Stimulated activated naive CD8-positive, alpha-beta T cell treated with anti-CD3 and anti-CD28 coated beads, Interleukin-15, Interleukin-2, amounts not matched to agents 100 U/mL and 50 U/mL, for 24 hours (primary cell): ENCODE measurements at regions not wholly inside any gene's neighbourhood (a gene's known extent, or its start where the extent isn't known, plus 50 kb on each side); places are given as distances from the start of the nearest gene placed in this dataset.

Source experiments
- ATAC-seq: fragments of 150-1000 bp; cut with Tn5 transposase; one replicate; pipeline ENCODE4 v1.10.0; 2021
- DNase-seq: peaks from one replicate; pipeline ENCODE4 v3.0.0; 2021

DNA sequence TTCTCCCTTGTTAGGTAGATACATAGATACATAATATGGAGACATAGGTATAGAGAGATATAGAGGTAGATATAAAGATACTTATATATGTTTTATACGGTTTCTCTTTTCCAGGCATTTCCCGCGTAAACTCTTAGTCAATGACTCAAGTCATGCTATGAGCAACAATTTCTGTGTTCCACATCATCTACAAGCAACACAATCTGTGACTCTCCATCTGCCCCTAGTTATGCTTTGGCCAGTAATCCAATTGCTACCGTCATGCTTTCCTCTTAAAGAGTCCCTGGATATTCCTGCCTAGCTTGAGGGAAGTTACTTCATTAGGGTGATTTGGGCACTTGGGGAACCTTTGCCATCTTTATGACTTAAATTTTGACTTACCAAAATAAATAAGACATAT, 129.0 kb upstream of the ADAMTS16 start:
- DNase-seq (no peak), ATAC-seq (no peak)

GRCh38 chr5:5014586-5015235, 125.4 kb upstream of the ADAMTS16 start:
- no peak for ATAC-seq

GRCh38 chr5:5017827-5018577, 122.1 kb upstream of the ADAMTS16 start:
- DNase-seq (no peak), ATAC-seq (no peak)

More at GRCh38 chr5:5014586-5015235, 125.4 kb upstream of the ADAMTS16 start:
- DNase-seq, result no peak

GRCh38 chr5:5018578-5018970, 121.6 kb upstream of the ADAMTS16 start:
- ATAC-seq, result no peak
- DNase-seq, result no peak

DNA sequence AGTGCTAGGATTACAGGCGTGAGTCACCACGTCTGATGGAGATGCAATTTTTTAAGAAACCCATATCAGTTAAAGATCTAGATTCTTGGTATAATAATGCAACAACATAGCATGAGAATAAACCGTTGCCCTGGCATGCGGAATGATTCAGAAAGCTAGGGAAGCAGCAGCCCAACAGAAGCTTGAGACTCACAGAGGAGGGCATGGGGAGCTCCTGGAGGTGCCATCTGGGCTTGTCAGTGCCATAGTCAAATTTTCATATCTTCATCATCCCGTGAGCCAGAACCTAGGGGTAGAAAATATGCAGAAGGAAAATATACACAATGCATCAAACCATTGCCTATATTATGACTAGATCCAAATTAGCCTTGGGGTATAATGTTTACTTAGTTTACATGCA, 118.7 kb upstream of the ADAMTS16 start:
- no peak for DNase-seq
- ATAC-seq, result no peak

DNA sequence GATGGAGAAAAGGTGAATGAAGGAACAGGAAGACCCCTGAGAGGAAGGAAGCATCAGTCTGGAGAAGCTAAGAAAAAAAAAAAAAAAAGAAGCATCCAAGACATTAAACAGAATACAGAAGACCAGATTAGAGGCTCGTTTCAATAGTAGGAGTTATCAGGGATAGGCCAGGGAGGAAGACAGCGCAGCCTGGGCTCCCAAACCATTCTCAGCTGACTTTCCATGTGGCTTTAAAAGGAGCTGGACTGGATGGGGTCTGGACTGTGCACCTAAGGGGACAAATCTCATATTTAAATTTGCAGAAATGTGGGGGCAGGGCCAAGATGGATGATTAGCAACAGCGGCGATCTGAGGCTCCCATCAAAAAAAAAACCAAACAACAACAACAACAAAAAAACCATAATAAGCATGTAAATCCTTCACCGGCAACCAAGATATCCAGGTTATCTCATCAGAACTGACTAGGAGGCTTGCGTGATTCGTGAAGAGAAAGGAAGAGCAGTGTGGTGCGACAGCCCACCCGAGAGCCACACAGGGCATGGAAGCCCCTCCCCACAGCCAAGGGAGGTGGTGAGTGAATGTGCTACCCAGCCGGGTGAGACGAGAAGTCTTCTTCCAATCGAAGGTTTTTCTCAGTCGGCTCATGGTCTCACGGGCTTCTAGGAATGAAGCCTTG, 114.9 kb upstream of the ADAMTS16 start:
- DNase-seq, result no peak
- no peak for ATAC-seq

DNA sequence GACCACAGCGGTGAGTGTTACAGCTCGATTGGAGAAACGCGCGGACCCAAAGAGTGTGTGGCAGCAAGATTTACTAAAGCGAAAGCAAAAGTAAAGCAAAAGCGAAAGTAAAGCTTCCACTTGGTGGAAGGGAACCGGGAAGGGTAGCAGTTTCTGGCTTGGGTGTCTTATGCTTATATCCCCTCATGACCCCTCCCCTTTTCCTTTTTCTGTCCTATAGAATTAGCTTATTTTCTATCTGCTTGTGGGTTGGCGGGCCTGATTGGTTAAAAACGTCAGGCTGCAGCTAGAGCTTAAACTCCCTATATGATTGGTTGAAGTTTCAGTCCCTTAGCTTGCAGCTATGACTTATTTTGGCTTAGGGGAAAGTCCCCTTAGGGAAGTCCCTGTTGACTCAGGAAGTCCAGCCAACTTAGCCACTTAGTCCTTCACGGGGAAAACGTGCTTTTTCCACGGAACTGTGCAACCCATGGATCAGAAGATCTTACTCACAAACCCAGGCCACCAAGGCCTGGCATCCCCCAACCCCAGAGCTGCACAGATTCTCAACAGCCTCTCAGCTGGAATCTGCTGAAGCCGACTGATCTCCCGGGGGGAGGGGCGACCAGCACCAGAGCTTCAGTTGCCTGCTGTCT, 114.2 kb upstream of the ADAMTS16 start:
- ATAC-seq (peak; percentile 36), DNase-seq (peak; percentile 3)

DNA sequence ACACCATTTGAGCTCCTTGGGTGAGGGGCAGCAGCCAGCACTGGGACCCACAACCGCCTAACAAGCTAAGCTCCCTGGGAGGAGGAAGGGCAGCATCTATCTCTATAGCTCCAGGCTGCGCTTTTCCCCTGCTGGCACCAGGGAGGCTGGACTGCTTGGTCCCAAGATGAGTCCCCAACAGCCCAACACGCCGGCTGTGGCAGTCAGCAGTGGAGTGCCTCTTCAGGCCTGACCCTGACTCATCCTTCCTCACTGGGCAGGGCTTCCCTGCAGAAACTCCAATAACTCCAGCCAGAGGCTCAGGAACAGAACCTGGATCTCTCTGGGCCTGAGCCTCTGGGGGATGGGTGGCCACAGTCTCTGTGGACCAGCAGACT, 113.7 kb upstream of the ADAMTS16 start:
- ATAC-seq (no peak), DNase-seq (no peak)

DNA sequence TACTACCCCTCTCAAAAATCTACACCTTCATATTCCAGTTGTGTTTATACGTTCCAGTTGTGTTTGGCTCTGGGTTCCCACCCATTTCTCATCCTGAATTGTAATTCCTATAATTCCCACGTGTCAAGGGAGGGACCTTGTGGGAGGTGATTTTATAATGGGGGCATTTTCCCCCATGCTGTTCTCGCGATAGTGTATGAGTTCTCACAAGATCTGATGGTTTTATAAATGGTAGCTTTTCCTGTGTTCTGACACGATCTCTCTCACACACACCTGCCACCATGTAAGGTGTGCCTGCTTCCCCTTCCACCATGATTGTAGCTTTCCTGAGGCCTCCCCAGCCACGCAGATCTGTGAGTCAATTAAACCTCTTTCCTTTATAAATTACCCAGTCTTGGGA, 108.5 kb upstream of the ADAMTS16 start:
- ATAC-seq, result no peak
- DNase-seq, result no peak

GRCh38 chr5:5037674-5038073, 102.5 kb upstream of the ADAMTS16 start:
- DNase-seq (no peak), ATAC-seq (no peak)

DNA sequence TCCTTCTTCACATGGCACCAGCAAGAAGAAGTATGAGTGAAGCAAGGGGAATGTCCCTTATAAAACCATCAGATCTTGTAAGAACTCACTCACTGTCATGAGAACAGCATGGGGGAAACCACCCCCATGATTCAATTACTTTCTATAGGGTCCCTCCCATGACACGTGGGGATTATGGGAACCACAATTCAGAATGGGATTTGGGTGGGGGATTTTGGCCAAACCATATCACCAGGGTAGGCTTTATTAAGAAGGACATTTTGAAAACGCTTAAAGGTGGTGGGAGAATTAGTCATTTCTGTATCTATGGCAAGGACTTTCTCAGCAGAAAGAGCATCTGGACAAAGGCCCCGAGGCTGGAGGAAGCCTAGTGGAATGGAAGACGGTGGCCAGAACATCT, 100.2 kb upstream of the ADAMTS16 start:
- DNase-seq (no peak), ATAC-seq (no peak)

- ATAC-seq, result no peak
- no peak for DNase-seq
Observed at GRCh38 chr5:5040712-5041111, 99.4 kb upstream of the ADAMTS16 start.

DNA sequence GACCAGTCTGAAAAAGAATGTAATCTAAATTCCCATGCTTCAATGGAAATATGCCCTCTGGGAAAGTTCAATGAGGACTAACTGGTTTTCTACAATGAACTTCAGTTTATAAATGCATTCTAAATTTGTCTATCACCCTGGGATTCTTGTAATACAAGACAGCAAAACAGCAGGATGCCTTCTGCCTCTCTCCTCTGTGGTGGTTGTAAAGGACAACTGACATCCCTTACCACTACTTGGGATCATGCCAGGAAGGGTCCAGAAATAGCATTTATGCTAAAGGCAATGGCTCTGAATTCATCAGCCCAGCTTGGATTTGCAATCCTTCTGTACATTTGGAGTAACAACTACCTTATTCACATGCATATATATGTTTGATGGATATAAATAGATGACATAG, 97.3 kb upstream of the ADAMTS16 start:
- DNase-seq (no peak), ATAC-seq (no peak)

- DNase-seq (no peak), ATAC-seq (no peak)
Observed at GRCh38 chr5:5043346-5043745, 96.8 kb upstream of the ADAMTS16 start.

DNA sequence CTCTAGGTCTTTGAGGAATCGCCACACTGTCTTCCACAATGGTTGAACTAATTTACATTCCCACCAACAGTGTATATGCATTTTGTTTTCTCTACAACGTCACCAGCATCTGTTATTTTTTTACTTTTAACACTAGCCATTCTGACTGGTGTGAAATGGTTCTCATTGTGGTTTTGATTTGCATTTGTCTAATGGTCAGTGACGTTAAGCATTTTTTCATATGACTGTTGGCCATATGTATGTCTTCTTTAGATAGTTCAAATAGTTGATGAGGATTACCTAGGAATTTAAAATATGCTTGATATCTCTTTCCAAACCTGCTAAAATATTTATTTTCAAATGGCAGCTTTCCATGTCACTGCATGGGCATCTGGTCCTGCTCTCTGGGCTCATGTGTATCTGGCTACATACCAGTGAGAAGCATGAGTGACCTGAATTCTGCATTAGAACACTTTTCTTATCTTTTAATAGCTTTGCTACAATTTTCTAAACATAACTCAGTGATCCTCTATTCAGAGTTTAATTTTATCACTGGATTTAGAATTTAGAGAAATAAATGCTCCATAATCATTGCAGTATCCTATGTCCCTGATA, 95.8 kb upstream of the ADAMTS16 start:
- ATAC-seq (no peak), DNase-seq (no peak)

- no peak for DNase-seq
- no peak for ATAC-seq
Observed at GRCh38 chr5:5046680-5047502, 93.2 kb upstream of the ADAMTS16 start.

DNA sequence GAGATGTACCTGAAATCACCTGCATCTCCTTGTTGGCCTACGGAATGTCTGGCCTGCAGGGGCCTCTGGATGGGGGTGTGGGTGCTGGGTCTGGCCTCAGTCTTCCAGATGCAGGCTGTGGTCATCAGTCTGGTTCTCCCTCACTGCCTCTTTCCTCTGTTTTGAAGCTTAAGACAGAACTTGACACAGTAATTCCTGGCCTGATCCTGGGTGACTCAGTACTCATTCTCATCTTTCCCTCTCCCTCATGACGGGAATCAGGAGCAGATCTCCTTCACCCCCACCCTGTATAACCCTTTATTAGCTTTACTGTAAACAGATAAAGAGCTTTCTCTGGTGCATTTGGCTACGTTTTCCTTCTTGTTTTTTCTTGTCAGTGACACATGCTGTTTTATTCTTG, 89.3 kb upstream of the ADAMTS16 start:
- ATAC-seq (no peak), DNase-seq (no peak)

DNA sequence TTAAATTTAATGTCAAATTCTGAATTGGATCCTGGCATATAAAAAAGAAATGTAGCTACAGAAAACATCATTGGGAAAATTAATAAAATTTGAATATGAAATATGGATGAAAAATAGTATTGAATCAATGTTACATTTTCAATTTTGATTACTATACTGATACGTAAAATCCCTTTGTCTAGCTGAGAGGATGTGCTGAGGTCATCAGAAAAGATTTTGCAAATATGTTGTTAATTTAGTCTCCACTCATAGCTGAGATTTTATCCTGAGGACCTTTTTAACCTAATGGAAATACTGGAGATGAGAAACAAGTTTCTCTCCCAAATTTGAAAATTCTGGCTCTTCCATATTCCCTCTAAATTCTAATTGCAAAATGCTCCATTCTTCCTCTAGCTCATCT, 84.4 kb upstream of the ADAMTS16 start:
- ATAC-seq, result no peak
- DNase-seq, result no peak

- DNase-seq (no peak), ATAC-seq (no peak)
Observed at GRCh38 chr5:5061836-5062235, 78.3 kb upstream of the ADAMTS16 start.

- DNase-seq (no peak), ATAC-seq (no peak)
Observed at GRCh38 chr5:5062525-5063302, 77.4 kb upstream of the ADAMTS16 start.

DNA sequence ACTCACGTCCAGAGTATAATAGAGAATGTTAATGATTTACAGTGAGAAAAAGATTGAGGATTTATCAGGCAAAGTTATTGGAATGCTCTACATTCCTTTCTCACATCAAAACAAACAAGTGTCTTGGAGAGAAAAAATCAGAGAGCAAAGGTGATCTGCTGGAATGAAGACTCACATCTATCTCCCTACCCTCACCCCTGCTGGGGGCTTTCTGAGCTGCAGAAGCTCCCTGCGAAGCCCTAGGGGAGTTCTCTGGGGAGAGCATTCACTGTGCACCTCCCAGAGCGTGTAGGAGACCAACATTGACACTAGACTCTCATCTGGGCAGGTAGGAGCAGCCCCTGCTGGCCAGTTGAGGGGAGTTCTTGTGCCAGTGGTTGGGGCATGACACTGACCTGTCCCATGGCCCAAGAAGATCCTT, 76.6 kb upstream of the ADAMTS16 start:
- DNase-seq (no peak), ATAC-seq (no peak)
